ENCODE measurements at regions not wholly inside any gene's neighbourhood (a gene's known extent, or its start where the extent isn't known, plus 50 kb on each side); places are given as distances from the start of the nearest gene placed in this dataset.

- TF ChIP-seq CTCF (IDR thresholded peaks at IDR 0.05) (no peak), POLR2A (IDR thresholded peaks at IDR 0.05) (no peak), POLR2AphosphoS5 (IDR thresholded peaks at IDR 0.05) (no peak), EP300 (IDR thresholded peaks at IDR 0.05; ENCODE audit: low read depth) (no peak)
Measured at GRCh38 chr9:108356806-108357205, 499.0 kb downstream of the ACTL7B start.

All from transverse colon (tissue), 4 donors.